A673 (cell line): ENCODE measurements at regions not wholly inside any gene's neighbourhood (a gene's known extent, or its start where the extent isn't known, plus 50 kb on each side); places are given as distances from the start of the nearest gene placed in this dataset.
"Not testable (repeated sequence)": the region's sequence is repeated elsewhere in the genome, so short reads cannot be mapped to it uniquely, and the experiment has no call there.

Source experiments
- BruUV-seq: library from RNA; stranded (reverse); fragments of 400-500 nt; replicated peaks from 2 replicates; lab custom pipeline; 2021; lab: Mats Ljungman, UMichigan
- CTCF ChIA-PET: fragments of 300-600 bp; sonication (Branson Sonifier 250); formaldehyde crosslinking; loops from one replicate; lab custom pipeline; 2022; ENCODE audit warnings: antibody characterized with exemption; lab: Charles Lee
- POLR2A ChIA-PET: fragments of 300-600 bp; sonication (Branson Sonifier 250); formaldehyde crosslinking; loops from one replicate; lab custom pipeline; 2022; ENCODE audit warnings: antibody characterized with exemption; ENCODE audit not compliant: low non-redundant PET; lab: Charles Lee
- DNase-seq: peaks from one replicate; pipeline ENCODE4 v3.0.0-alpha.2; 2015; ENCODE audit warnings: low spot score
- H3K27ac ChIP-seq: fragments of 200-600 bp; sonication (generic); 2 replicates; pipeline ENCODE4 v1.5.1; 2016; ENCODE audit warnings: mixed run types, low read depth, mild to moderate bottlenecking, mixed read lengths, antibody characterized with exemption, low read length; ENCODE audit not compliant: poor library complexity, severe bottlenecking
- H3K27me3 ChIP-seq: fragments of 200-600 bp; sonication (generic); replicated peaks from 2 replicates; pipeline ENCODE4 v1.6.1; 2017; ENCODE audit warnings: mixed run types, low read depth, mild to moderate bottlenecking, mixed read lengths, antibody characterized with exemption, low read length; ENCODE audit not compliant: insufficient read depth, poor library complexity
- H3K36me3 ChIP-seq: fragments of 200-600 bp; sonication (generic); 2 replicates; pipeline ENCODE4 v1.6.1; 2016; ENCODE audit warnings: mixed run types, mild to moderate bottlenecking, mixed read lengths, antibody characterized with exemption, low read length; ENCODE audit not compliant: insufficient read depth, poor library complexity, severe bottlenecking
- H3K4me1 ChIP-seq: fragments of 200-600 bp; sonication (generic); 2 replicates; pipeline ENCODE4 v1.6.1; 2017; ENCODE audit warnings: mixed run types, mild to moderate bottlenecking, mixed read lengths, antibody characterized with exemption, low read length; ENCODE audit not compliant: insufficient read depth, poor library complexity, severe bottlenecking
- H3K4me3 ChIP-seq: fragments of 200-600 bp; sonication (generic); 2 replicates; pipeline ENCODE4 v1.5.1; 2016; ENCODE audit warnings: low read depth, mixed run types, mild to moderate bottlenecking, mixed read lengths, low read length; ENCODE audit not compliant: poor library complexity, severe bottlenecking
- H3K9me3 ChIP-seq: fragments of 200-600 bp; sonication (generic); 2 replicates; pipeline ENCODE4 v1.6.1; 2016; ENCODE audit warnings: mixed run types, low read depth, mild to moderate bottlenecking, mixed read lengths, antibody characterized with exemption, low read length; ENCODE audit not compliant: poor library complexity, severe bottlenecking
- CTCF ChIP-seq: fragments of 300-800, 200-600 bp; sonication (generic); conservative IDR thresholded peaks from 2 replicates; pipeline ENCODE4 v1.5.1; 2017; ENCODE audit warnings: low read depth, mild to moderate bottlenecking, antibody characterized with exemption, low read length, moderate library complexity, mixed read lengths
- EZH2 ChIP-seq: fragments of 200-600 bp; sonication (generic); IDR thresholded peaks from 2 replicates; pipeline ENCODE4 v1.6.1; 2017; ENCODE audit warnings: borderline replicate concordance, low read depth, mild to moderate bottlenecking, mixed read lengths, antibody characterized with exemption, low read length; ENCODE audit not compliant: poor library complexity, severe bottlenecking
- intact Hi-C: fragments of 100-400 bp; cut with micrococcal nuclease; formaldehyde crosslinking; loops from one replicate; pipeline ENCODE4 v1.10.0; 2022; ENCODE audit not compliant: unreplicated experiment

GRCh38 chr7:109479388-109479787 lies 909.7 kb downstream of the DNAJB9 start:
- TF ChIP-seq EZH2 (no peak), CTCF (peak; percentile 42; the same call in 1 of the 2 replicates)
- Histone ChIP-seq H3K4me1 (no peaks in the 10 kb centered on the region), H3K36me3 (no peaks in the 10 kb centered on the region), H3K27ac (no peak overlapping the region), H3K9me3 (no peaks in the 10 kb centered on the region), H3K27me3 (no peaks in the 10 kb centered on the region), H3K4me3 (no peak overlapping the region)
- intact Hi-C loops, result no loop called here
- ChIA-PET CTCF (no interaction called here), POLR2A (no interaction called here)
- peak; percentile 17 for DNase-seq
- BruUV-seq, result no TSS peak

GRCh38 chr7:109490607-109491006 lies 920.9 kb downstream of the DNAJB9 start:
- intact Hi-C loops, CTCF ChIA-PET, H3K9me3 ChIP-seq, H3K27ac ChIP-seq, BruUV-seq, POLR2A ChIA-PET, H3K27me3 ChIP-seq, H3K36me3 ChIP-seq, H3K4me3 ChIP-seq, H3K4me1 ChIP-seq, DNase-seq: not testable (repeated sequence)

- ChIA-PET POLR2A (no interaction called here), CTCF (no interaction called here)
- intact Hi-C loops, result no loop called here
- no TSS peak for BruUV-seq
- DNase-seq, result no peak
- Histone ChIP-seq H3K36me3 (no peaks in the 10 kb centered on the region), H3K4me1 (no peaks in the 10 kb centered on the region), H3K27ac (no peak overlapping the region), H3K9me3 (no peaks in the 10 kb centered on the region), H3K27me3 (no peaks in the 10 kb centered on the region), H3K4me3 (no peak overlapping the region)
- TF ChIP-seq CTCF (no peak), EZH2 (no peak)
Measured at GRCh38 chr7:109497053-109497452, 927.4 kb downstream of the DNAJB9 start.

GRCh38 chr7:109498131-109498530 lies 928.5 kb downstream of the DNAJB9 start:
- Histone ChIP-seq H3K4me3 (no peak overlapping the region), H3K36me3 (no peaks in the 10 kb centered on the region), H3K9me3 (no peaks in the 10 kb centered on the region), H3K27ac (no peak overlapping the region), H3K27me3 (no peaks in the 10 kb centered on the region), H3K4me1 (no peaks in the 10 kb centered on the region)
- intact Hi-C loops, result no loop called here
- ChIA-PET CTCF (no interaction called here), POLR2A (no interaction called here)
- no TSS peak for BruUV-seq
- TF ChIP-seq CTCF, result no peak
- TF ChIP-seq EZH2, result no peak
- DNase-seq, result no peak
